ENCODE measurements at regions not wholly inside any gene's neighbourhood (a gene's known extent, or its start where the extent isn't known, plus 50 kb on each side); places are given as distances from the start of the nearest gene placed in this dataset.

DNA sequence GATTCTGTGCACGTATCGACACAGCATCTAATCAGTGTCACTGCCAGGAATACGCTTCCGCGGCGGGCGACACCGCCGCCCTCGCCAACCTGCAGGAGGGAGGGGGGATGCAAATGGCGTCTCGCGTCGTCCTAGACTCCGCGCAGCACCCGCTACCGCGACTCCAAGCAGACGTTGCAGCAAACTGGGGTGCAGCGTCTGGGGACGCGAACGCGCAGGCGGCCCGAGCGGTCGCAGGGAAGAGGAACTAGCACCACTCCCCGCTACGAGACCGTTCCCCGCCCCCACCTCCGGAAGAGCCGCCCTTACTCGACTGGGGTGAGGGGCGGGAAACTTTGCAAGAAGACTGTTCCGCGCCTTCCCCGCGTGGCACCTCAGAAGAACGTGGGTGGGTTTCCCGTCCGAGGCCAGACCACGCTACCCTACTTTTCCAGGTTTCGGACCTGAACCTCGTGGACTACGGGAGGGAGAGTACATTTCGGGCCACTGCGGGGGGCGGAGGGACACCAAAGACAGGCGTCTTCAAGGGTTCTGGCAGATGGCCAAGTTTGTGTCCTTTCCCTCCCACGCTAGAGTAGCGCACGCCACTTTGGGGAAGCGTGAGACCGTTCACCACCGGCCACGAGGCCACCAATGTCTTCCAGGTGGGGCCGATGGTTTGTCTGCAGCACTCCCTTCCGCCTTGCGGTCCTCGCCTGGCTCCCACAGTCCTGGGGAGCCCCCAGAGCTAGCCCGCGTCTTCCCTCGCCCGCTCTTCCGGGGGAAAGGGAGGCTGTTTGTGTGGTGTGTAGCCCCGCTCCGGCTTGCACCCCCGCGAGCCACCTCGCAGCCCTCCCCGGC, 78.0 kb upstream of the BCOR start:
- DNase-seq, result no peak

GRCh38 chrX:40174854-40175510, 77.2 kb upstream of the BCOR start:
- no peak for DNase-seq

DNA sequence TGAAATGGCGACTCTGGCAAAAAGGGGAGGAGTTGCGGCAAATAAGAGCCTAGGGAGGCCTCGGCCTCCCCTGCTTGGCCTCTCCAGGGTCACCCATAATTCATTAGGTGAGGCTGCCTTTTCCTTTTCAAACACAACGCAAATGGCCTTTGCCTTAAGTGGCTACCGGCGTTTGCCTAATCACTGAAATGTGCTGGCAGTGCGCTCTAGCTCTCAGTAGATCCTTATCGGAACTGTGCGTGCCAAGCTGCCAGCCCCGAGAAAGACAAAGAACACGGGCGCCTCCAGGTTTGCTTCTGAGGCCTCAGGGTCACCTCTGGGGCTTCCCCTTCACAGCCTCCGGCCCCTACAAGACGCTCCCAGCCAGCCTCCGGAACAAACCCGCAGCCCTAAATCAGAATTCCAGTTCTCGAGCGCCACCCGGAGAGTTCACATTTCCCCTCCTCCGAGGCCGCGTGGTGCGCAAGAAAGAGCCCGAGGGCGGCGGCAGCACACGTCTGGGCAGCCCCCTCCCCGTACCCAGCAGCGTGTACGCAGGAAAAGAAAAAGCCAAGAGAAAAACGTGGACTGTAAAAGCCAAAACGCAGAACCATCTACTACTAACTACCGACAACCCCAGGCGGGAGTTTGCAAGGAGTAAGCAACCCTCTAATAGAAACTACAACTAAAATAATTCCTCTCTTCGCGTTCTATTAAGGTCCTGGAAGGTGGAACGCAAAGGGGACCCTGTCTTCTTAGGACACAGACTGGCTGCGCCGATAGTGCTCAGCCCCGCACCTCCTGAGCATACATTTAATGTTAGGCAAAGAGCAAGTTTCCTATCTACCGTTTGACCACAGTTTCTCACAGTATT, 76.5 kb upstream of the BCOR start:
- DNase-seq, result no peak

- no peak for DNase-seq
Observed at GRCh38 chrX:40173143-40174000, 75.6 kb upstream of the BCOR start.

- DNase-seq, result no peak
Observed at GRCh38 chrX:40172401-40173142, 74.8 kb upstream of the BCOR start.

- DNase-seq, result no peak
Observed at GRCh38 chrX:40171513-40172400, 74.0 kb upstream of the BCOR start.

- DNase-seq, result no peak
Observed at GRCh38 chrX:40170830-40171512, 73.2 kb upstream of the BCOR start.

- no peak for DNase-seq
Observed at GRCh38 chrX:40169193-40170101, 71.7 kb upstream of the BCOR start.

DNA sequence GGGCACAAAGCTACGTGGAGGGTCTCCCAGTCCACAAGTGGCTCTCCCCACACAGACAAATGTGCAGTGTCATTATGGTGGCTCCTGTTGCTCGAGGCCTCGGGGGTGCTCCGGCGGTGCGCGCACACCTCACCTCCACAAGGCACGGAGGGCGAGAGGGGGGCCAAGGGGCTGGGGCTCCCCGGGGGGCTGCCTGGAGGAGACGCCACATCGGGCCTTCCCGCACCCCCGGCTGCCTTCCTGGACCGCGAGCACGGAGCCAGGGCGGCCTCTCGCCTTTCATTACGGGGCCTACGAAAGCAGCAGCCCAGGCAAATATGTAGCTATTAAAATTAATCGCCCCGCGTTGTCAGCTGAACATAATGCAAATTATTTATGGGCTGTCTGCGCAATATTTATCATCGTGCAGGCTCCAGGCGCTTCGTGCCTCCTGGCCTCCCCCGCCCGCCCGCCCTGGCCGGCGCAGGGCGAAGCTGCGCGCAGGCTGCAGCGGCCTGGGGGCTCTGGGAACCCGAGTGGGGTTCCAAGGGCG, 70.8 kb upstream of the BCOR start:
- DNase-seq, result no peak

DNA sequence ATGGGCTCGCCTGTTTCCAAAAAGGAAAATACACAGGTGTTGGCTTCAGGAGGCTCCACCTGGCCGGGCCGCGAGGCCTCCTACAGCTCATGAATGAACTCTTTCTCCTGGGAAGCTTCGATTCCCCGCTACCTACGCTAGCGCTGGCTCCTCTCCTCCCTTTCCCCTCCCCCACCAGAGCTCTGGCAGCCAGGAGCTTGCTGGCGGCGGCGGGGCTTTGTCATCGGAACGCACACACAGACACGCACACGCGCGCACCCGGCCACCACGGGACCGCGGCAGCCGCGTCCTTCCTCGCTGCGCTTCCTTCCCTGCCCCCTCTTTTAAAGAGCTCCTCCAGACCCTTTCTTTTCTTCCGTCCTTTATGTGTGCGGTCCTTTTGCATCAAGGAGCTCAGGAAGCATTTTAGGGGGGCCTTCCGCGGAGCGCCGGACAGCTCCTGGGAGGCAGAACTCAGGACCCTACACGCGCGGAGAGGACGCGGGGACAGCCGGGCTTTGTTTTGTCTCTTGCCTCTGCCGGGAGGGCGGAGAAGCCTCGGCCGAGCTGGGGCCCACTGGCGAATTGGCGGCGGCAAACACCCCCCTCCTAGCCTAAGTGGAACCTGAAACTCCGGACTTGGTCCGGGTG, 70.2 kb upstream of the BCOR start:
- no peak for DNase-seq

GRCh38 chrX:40167233-40167849, 69.6 kb upstream of the BCOR start:
- DNase-seq, result no peak

- no peak for DNase-seq
Observed at GRCh38 chrX:40166582-40166981, 68.8 kb upstream of the BCOR start.

DNA sequence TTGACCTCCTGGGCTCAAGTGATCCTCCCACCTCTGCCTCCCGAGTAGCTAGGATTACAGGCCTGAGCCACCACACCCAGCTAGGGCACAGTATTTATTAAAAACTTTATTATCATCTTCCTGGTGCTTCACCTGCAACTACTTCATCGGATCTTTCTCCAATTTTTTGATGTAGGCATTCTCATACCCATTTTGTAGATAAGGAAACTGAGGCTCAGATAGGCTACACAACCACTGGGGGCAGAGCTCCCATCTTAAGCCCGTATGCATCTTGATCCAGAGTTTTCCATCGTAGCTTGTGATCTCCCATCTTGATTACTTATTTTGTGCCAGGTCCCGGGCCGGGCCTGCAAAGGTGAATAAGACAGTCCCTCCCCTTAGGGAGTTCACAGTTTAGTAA, 68.1 kb upstream of the BCOR start:
- no peak for DNase-seq

GRCh38 chrX:40165206-40165605, 67.4 kb upstream of the BCOR start:
- DNase-seq, result no peak

DNA sequence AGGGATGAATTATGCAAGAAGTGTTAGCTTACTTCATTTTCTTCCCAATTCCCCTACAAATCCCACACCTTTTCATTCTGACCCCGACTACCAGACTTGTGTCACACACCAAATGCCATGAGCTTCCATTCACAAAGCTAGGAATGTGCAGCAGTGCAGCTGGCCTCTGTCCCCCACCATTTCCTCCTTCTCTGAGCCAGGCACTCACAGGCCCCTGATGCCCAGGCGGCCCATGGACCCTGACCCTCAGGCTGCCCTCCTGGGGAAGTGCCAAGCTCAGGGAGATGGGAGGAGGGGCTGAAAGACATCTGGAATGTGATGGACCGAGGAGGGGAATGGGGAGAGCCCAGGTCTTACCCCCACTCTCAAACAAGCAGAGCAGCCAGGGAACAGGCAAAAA, 67.0 kb upstream of the BCOR start:
- no peak for DNase-seq

DNA sequence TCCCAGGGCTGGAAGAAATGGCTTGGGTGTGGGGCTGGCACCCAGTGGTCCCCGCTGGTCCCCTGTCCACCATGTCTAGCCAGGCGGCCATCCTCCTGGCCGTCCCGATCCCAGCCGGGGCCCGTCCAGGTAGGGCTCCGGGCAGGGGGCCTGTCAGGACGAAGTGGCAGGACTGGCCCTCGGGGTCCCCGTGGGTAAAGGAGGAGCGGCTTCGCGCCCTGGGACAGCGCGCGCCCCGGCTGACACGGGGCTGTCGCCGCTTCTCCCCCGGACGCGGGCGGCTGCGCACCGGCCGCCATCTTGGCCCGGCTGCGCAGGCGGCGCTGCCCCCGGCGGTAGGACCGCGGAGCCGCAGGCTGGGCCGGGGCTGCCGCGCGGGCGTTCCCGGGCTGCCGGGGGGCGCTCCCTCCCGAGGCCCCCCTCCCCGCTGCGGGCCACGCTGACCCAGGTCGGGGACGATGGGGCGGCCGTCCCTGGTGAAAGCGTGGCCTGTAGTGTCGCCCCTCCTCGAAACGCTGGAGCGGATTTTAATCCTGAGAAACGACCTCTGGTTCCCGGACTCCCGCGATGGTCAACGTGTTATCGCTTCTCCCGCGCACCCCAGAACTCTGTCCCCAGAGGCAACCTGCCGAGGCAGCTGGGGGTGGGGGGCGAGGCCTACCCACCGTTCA, 60.4 kb upstream of the BCOR start:
- no peak for DNase-seq

All from NCI-H187 treated with DMSO at 0.1 percent for 48 hours (cell line).